Neural cell (in vitro differentiated cells): ENCODE measurements at regions not wholly inside any gene's neighbourhood (a gene's known extent, or its start where the extent isn't known, plus 50 kb on each side); places are given as distances from the start of the nearest gene placed in this dataset.

ENCODE experiments used
- H2AFZ ChIP-seq: fragments of 200-600, 300-800 bp; sonication (generic), shearing (Covaris generic); 2 replicates; pipeline ENCODE4 v1.6.0; 2014; ENCODE audit warnings: low read depth, mild to moderate bottlenecking, antibody characterized with exemption, low read length, moderate library complexity
- H3F3A ChIP-seq: fragments of 200-600 bp; shearing (Covaris generic); 2 replicates; pipeline ENCODE4 v1.6.1; 2016; ENCODE audit warnings: mild to moderate bottlenecking, moderate library complexity, mixed read lengths, antibody characterized with exemption, low read length; ENCODE audit not compliant: insufficient read depth, poor library complexity, severe bottlenecking
- H3K27ac ChIP-seq: fragments of 200-600, 300-800 bp; sonication (generic), shearing (Covaris generic); 2 replicates; pipeline ENCODE4 v1.5.1; 2014; ENCODE audit warnings: mild to moderate bottlenecking, low read length, moderate library complexity
- H3K27me3 ChIP-seq: fragments of 300-800, 200-600 bp; sonication (generic), shearing (Covaris generic); 2 replicates; pipeline ENCODE4 v1.6.0; 2014; ENCODE audit warnings: mild to moderate bottlenecking, low read depth, low read length, moderate library complexity; ENCODE audit not compliant: insufficient read depth
- H3K36me3 ChIP-seq: fragments of 300-800, 200-600 bp; sonication (generic), shearing (Covaris generic); 2 replicates; pipeline ENCODE4 v1.5.1; 2014; ENCODE audit warnings: mild to moderate bottlenecking, antibody characterized with exemption, low read length, moderate library complexity; ENCODE audit not compliant: insufficient read depth
- H3K4me2 ChIP-seq: fragments of 300-800, 200-600 bp; sonication (generic), shearing (Covaris generic); 2 replicates; pipeline ENCODE4 v1.6.0; 2014; ENCODE audit warnings: mild to moderate bottlenecking, low read length
- H3K4me3 ChIP-seq: fragments of 300-800, 200-600 bp; sonication (generic), shearing (Covaris generic); 2 replicates; pipeline ENCODE4 v1.5.1; 2014; ENCODE audit warnings: mild to moderate bottlenecking, low read length, moderate library complexity
- H3K79me2 ChIP-seq: fragments of 200-600 bp; shearing (Covaris generic); replicated peaks from 2 replicates; pipeline ENCODE4 v1.6.0; 2014; ENCODE audit warnings: mild to moderate bottlenecking, low read length, moderate library complexity; ENCODE audit not compliant: insufficient read depth
- H3K9ac ChIP-seq: fragments of 300-800, 200-600 bp; sonication (generic), shearing (Covaris generic); 2 replicates; pipeline ENCODE4 v1.6.1; 2016; ENCODE audit warnings: mild to moderate bottlenecking, low read length, mixed read lengths
- H3K9me2 ChIP-seq: fragments of 200-600 bp; shearing (Covaris generic); 2 replicates; pipeline ENCODE4 v1.6.1; 2016; ENCODE audit warnings: mild to moderate bottlenecking, low read length, mixed read lengths; ENCODE audit not compliant: insufficient read depth
- H3K9me3 ChIP-seq: fragments of 200-600, 300-800 bp; sonication (generic), shearing (Covaris generic); 2 replicates; pipeline ENCODE4 v1.6.1; 2016; ENCODE audit warnings: mild to moderate bottlenecking, mixed run types, low read length, moderate library complexity, mixed read lengths
- H4K20me1 ChIP-seq: fragments of 200-600 bp; shearing (Covaris generic); 2 replicates; pipeline ENCODE4 v1.6.1; 2016; ENCODE audit warnings: mild to moderate bottlenecking, mixed run types; ENCODE audit not compliant: insufficient read depth
- CTCF ChIP-seq: fragments of 450-650 bp; IDR thresholded peaks from 2 replicates; pipeline ENCODE4 v1.5.1; 2014; ENCODE audit warnings: antibody characterized with exemption, mild to moderate bottlenecking, moderate library complexity; ENCODE audit not compliant: poor library complexity, severe bottlenecking
- EP300 ChIP-seq: fragments of 450-650 bp; conservative IDR thresholded peaks from 2 replicates; pipeline ENCODE4 v1.6.1; 2014; ENCODE audit warnings: antibody characterized with exemption, mild to moderate bottlenecking, moderate library complexity; ENCODE audit not compliant: poor library complexity, severe bottlenecking
- EZH2 ChIP-seq: fragments of 200-600, 300-800 bp; shearing (Covaris generic), sonication (generic); IDR thresholded peaks from 2 replicates; pipeline ENCODE4 v1.6.1; 2014; ENCODE audit warnings: antibody characterized with exemption, low read length, borderline replicate concordance, mild to moderate bottlenecking; ENCODE audit not compliant: insufficient read depth, poor library complexity, severe bottlenecking
- MXI1 ChIP-seq: fragments of 450-650 bp; conservative IDR thresholded peaks from 2 replicates; pipeline ENCODE4 v1.6.1; 2014; ENCODE audit warnings: antibody characterized with exemption, mild to moderate bottlenecking; ENCODE audit not compliant: poor library complexity, severe bottlenecking
- POLR2AphosphoS5 ChIP-seq: IDR thresholded peaks from 2 replicates; pipeline ENCODE4 v1.6.1; 2012
- RAD21 ChIP-seq: fragments of 450-650 bp; conservative IDR thresholded peaks from 2 replicates; pipeline ENCODE4 v1.6.1; 2014; ENCODE audit warnings: antibody characterized with exemption, mild to moderate bottlenecking, moderate library complexity
- REST ChIP-seq: IDR thresholded peaks from 2 replicates; pipeline ENCODE4 v1.6.1; 2012; ENCODE audit warnings: borderline replicate concordance
- SMC3 ChIP-seq: fragments of 450-650 bp; conservative IDR thresholded peaks from 2 replicates; pipeline ENCODE4 v1.6.1; 2014; ENCODE audit warnings: antibody characterized with exemption, mild to moderate bottlenecking, moderate library complexity; ENCODE audit not compliant: poor library complexity
- TAF1 ChIP-seq: IDR thresholded peaks from 2 replicates; pipeline ENCODE4 v1.6.1; 2012; ENCODE audit warnings: low read depth

- Histone ChIP-seq H3K4me3 (no peak overlapping the region), H3K9me2 (no peaks in the 10 kb centered on the region), H3K36me3 (no peaks in the 10 kb centered on the region), H3K9me3 (no peaks in the 10 kb centered on the region), H3K9ac (no peak overlapping the region), H3K27ac (no peak overlapping the region), H3K4me2 (no peak overlapping the region), H4K20me1 (no peaks in the 10 kb centered on the region), H3K27me3 (no peaks in the 10 kb centered on the region), H3F3A (no peaks in the 10 kb centered on the region), H2AFZ (no peak overlapping the region), H3K79me2 (no peaks in the 10 kb centered on the region)
- TF ChIP-seq SMC3 (no peak), POLR2AphosphoS5 (no peak), CTCF (no peak), RAD21 (no peak), MXI1 (no peak), EZH2 (no peak), REST (no peak), EP300 (no peak), TAF1 (no peak)
Measured at GRCh38 chr10:44743535-44743934, 167.6 kb upstream of the TMEM72 start.

GRCh38 chr10:44745920-44746319 is 165.2 kb upstream of the TMEM72 start:
- no peaks in the 10 kb centered on the region for H3K79me2 ChIP-seq
- no peaks in the 10 kb centered on the region for H3K36me3 ChIP-seq
- H3K27ac ChIP-seq, result no peak overlapping the region
- TF ChIP-seq CTCF, result no peak
- TF ChIP-seq EP300, result no peak
- TF ChIP-seq EZH2, result no peak
- TF ChIP-seq RAD21, result no peak
- TF ChIP-seq TAF1, result no peak
- no peak for TF ChIP-seq MXI1
- TF ChIP-seq SMC3, result no peak
- no peak for TF ChIP-seq POLR2AphosphoS5
- no peak for TF ChIP-seq REST
- H3K27me3 ChIP-seq, result no peaks in the 10 kb centered on the region
- H3K4me3 ChIP-seq, result no peak overlapping the region
- H3F3A ChIP-seq, result no peaks in the 10 kb centered on the region
- H2AFZ ChIP-seq, result no peak overlapping the region
- no peaks in the 10 kb centered on the region for H3K9me3 ChIP-seq
- no peaks in the 10 kb centered on the region for H3K9me2 ChIP-seq
- H4K20me1 ChIP-seq, result no peaks in the 10 kb centered on the region
- H3K9ac ChIP-seq, result no peak overlapping the region
- H3K4me2 ChIP-seq, result no peak overlapping the region
